ENCODE measurements at regions not wholly inside any gene's neighbourhood (a gene's known extent, or its start where the extent isn't known, plus 50 kb on each side); places are given as distances from the start of the nearest gene placed in this dataset.

DNA sequence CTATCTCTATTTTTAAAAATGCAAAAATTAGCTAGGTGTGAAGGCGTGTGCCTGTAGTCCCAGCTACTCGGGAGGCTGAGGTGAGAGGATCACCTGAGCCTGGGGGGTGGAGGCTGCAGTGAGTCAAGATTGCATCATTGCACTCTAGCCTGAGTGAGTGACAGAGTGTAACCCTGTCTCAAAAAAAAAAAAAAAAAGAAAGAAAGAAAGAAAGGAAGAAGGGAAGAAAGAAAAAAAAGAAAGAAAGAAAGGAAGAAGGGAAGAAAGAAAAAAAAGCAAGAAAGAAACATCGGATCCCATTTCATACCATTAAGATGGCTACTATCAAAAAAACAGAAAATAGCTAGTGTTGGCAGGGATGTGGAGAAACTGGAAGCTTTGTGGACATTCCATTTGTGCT is 136.8 kb upstream of the WNT4 start:
- TF ChIP-seq, protein P1, sequence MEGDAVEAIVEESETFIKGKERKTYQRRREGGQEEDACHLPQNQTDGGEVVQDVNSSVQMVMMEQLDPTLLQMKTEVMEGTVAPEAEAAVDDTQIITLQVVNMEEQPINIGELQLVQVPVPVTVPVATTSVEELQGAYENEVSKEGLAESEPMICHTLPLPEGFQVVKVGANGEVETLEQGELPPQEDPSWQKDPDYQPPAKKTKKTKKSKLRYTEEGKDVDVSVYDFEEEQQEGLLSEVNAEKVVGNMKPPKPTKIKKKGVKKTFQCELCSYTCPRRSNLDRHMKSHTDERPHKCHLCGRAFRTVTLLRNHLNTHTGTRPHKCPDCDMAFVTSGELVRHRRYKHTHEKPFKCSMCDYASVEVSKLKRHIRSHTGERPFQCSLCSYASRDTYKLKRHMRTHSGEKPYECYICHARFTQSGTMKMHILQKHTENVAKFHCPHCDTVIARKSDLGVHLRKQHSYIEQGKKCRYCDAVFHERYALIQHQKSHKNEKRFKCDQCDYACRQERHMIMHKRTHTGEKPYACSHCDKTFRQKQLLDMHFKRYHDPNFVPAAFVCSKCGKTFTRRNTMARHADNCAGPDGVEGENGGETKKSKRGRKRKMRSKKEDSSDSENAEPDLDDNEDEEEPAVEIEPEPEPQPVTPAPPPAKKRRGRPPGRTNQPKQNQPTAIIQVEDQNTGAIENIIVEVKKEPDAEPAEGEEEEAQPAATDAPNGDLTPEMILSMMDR (IDR thresholded peaks at IDR 0.05) = no peak
- TF ChIP-seq EZH2 (IDR thresholded peaks at IDR 0.05; ENCODE audit: borderline replicate concordance, insufficient read depth, low read depth, low read length, poor library complexity, severe bottlenecking) = no peak
